T-helper 9 cell (primary cell): ENCODE measurements at regions not wholly inside any gene's neighbourhood (a gene's known extent, or its start where the extent isn't known, plus 50 kb on each side); places are given as distances from the start of the nearest gene placed in this dataset.

ENCODE experiments used
- DNase-seq: peaks from one replicate; pipeline ENCODE4 v3.0.0-alpha.2; 2020

DNA sequence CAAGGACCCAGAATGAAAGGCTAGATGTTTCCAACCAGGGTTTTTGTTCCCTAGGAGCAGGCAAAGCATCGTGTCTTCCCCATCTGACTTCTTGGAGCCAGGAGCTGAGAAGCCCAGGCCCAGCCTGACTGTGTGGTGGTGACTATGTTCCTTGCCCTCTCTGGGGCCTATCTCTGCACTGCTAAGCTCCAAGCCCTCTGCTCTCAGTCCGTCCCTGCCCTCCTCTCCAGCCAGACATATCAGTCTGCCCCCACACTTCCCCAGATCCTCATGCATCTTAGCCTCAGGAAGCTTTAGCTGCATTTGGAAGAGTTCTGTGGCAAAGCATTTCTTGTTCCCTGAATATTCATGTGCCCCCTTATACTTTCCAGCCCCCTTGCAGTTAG is 196.6 kb downstream of the CYP26B1 start:
- no peak for DNase-seq

DNA sequence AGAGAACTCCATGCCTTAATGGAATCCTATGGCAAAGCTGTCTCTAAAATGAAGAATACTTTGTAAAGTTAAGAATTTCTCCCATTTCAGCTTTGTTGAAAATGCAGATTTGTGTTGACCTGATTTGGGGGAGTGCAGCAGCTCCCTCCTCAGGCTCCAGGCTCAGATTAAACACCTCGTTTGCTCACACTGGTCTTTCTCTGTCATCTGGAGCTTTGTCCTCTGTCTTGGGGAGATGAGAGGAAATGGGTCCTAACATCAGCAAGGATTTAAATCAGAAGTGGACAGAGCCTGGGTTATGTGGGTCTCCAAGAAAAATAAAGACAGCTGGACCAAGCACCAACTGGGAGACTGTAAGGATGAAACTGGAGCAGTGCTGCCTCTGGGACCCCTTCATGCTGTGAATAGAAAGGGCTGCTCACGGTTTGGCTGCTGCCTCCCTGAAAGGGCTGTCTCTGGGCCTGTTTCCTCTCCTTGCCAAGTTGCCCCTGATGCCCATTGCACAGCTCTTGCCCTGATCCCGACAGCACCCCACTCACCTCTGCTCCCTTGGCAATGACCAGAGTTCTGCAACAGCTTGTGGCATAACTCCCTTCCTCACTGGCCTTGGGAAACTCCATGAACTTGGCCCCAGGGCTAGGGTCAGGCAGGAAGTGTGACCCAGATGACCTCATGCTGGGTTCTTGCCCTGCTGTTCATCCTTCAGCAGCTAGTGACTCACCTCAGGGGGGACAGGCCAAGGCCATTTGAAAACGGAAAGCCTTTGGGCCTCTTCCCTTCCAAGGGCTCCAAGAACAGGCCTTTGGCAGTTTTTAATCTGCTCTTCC is 197.2 kb downstream of the CYP26B1 start:
- no peak for DNase-seq

DNA sequence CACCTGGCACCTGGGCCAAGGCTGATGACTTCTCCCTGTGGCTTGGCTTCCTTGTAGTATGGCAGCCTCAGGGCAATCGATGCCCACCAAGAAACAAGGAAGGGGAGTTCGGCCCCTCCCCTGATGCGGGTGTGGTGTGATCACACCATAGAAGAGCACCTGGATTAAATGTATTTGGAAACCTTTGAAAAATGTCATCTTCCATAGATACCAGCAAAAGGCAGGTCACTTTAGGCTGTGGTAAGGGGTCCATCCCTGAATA is 198.2 kb downstream of the CYP26B1 start:
- DNase-seq, result no peak

DNA sequence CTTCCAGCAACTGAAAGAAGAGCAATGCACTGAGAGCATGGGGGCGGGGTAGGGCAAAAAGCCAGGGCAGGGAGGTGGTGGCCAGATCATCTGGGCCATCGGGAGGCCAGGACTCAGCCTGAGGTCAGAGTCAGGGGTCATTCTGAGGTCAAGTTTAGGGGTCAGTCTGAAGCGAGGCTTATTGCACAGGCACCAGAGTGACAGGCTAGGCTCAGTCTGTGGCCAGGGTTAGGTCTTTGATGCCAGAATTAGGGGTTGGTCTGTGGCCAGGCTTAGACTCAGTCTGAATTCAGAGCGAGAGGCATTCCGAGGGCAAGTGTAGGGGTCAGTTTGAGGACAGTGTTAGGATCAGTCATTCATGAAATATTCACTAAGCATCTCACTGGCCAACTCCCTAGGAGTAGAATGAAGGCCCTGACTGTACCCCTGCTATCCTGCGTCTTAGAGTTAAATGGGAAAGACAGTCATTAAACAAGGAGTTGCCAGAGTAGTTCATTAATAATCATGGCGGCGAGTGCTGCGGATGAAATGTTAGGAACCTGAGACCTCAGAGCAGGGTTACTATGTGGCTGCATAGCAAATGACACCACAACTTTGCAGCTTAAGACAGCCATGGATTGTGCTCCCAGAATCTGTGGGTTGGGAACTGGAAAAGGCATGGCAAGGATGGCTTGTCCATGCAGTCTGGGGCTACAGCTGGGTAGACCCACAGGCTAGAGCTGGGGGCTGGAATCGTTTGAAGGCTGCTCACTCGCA is 198.7 kb downstream of the CYP26B1 start:
- DNase-seq, result no peak

DNA sequence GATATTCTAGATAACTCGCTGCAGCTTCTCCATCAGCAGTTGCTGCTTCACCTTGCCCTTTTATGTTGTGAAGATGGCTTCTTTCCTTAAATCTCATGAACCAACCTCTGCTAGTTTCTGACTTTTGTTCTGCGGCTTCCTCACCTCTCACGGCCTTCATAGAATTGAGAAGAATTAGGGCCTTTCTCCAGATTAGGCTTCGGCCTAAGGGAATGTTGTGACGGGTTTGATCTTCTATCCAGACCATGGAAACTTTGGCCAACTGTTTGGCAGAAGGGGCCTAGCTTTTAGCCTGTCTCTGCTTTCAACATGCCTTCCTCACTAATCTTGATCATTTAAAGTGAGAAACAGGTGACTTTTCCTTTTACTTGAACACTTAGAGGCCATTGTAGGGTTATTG is 199.9 kb downstream of the CYP26B1 start:
- no peak for DNase-seq

DNA sequence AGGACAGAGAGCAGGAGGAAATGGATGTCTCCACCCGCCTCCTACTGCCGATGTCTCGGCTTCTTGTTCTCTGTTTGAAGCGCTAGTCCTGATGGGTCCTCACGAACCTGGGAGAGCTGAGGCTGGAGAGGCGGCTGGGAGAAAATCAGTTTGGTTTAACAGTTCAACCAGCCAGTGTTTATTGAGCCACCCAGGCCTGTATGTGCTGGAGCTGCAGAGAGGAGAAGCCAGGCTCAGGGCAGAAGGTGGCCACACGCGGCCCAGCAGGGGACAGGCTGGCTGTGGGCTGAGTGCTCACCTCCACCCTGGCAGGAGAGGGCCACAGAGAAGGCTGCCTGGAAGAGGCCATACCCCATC is 202.1 kb downstream of the CYP26B1 start:
- no peak for DNase-seq

DNA sequence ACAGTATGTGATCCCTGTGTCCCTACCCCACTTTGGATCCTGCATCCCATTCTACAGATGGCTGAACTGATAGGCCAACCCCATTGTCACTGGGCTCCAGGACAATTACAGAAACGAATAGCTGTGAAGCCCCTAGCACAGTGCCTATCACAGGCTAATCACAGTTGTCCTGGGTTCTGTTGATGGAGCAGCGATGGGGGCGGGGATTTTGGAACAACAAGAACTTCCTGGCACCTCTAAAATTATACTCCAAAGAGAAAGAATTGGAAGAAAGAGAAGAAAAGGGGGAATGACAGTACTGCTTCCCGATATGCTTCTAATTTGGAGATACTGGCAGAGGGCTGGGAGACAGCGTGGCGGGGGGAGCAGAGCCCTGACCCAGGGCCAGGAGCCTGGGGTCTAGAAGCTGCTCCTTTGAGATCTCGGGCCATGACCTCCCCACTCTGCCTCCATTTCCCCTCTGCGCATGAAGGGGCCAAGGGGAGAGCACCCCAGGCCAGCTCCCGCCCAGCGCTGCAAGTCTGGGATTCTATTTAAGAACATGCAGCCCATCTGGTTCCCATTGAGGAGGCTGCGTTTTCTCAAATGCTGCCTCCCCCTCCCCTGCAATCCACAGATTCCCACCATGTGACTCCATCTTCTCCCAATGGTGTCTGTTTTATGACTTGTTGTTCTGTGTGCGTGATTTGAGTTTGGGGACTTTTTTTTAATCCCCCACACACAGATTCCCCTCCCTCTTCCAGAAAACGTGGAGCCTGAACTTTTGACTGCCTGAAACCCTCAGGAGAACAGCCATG is 202.7 kb downstream of the CYP26B1 start:
- no peak for DNase-seq

DNA sequence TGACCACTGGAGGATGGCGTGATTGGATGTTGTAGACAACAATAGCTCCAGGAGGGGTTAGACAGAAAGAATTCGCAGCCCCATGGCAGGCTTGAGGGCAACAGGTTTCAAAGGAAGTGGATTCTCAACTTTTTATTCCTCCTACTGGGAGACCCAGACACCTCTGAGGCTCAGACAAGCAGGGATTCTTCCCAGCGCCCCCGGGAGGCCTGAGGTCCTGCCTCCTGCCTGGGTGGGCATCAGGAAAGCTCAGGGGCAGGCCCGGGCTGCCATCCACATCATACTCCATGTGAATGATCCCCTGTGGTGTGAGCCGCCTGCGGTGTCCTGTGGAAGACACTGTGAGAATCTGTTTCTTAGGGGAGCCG is 203.5 kb downstream of the CYP26B1 start:
- no peak for DNase-seq

DNA sequence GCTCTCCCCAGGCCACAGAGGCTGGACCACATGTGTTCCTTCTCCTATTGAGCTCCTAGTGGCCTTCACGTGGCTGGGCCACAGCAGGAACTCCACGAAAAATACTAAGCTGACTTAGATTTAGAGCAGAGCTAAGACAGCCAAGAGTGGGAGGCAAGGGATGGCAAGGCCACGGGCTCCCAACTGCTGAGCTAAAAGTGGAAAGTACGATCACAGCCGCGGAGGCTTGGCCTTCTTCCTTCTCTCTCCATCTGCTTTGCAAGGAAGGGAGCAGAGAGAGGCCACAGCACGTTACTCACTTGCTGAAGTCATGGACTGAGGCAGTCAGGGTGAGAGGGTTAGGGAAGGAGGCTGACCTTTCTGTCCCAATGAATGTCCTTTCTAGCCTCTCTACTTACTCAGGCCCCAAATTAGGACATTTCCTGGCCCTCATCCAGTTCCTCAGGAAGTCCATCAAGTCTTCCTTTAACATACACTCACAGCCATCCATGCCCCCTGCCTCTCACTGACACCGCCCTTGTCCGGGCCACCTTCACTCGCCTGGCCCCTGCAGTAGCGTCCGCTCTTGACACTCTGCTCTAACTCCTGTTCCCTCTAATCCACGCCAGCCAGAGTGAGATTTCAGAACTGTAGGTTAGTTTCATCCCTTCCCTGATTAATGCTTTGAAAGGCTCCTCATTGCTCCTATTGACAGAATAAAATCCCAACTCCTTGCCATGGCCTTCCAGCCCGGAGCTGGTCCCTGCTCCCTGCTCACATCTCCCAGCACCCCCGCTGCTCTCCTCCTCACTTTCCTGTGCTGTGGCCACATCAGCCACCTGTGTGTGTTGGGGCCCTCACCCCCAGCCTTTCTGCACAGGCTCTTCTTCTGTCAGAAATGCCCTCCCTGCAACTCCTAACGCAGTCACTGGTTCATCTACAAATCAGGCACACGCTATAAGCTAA is 204.2 kb downstream of the CYP26B1 start:
- DNase-seq, result no peak

DNA sequence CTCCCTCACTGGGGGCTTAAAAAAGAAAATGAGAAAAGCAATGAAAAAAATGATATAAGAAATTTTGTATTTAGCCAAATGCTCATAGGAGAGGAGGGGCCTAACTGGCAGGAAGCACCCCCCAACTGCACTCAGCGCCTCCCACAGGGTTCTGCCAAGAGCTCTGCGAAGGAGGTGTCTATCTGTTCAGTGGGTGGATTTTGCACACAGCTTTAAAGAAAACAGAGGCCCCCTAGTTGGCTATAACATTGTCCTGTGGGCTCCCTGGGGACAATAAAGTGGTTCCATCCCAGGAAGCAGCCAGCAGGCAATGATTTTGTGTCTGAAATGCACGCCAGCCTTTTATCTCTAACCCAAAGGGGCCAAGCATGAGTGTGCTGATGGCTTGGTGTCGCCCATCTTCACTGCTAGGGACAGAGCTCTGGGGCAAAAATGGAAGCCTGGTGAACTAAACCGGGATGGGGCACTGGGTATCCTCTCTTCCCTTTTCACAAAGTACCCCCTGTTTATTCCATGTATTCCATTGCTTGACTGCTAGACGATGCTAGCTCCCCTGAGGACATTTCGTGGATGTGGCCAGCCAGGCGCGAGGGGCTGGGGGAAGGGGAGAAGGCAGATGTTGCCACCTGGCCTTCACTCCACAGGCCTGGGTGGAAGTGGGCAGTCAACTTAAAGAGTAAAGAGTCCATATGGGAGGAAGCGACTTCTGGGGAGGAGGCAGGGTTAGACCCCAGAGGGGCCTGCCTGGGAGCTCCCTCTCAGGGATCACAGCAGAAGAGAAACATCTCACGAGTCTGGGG is 205.7 kb downstream of the CYP26B1 start:
- DNase-seq, result no peak

DNA sequence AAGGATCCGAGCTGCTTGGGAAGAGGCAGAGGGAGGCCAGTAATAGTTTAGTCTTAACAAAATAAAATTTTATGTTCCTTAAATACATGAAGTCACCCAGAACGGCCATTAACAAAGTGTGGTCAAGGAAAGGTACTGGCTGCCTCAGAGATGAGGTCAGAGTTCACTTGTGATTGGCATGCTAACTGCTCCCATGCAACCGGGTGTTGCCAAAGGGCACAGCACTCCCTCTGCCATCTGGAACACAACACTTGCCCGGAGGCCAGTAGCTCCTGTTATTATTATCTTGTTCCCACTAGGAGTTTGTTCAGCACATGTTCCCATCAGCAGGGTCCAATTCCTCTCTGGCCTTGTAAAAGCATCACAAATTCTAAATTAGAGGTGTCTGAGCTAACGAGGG is 207.0 kb downstream of the CYP26B1 start:
- DNase-seq, result no peak

DNA sequence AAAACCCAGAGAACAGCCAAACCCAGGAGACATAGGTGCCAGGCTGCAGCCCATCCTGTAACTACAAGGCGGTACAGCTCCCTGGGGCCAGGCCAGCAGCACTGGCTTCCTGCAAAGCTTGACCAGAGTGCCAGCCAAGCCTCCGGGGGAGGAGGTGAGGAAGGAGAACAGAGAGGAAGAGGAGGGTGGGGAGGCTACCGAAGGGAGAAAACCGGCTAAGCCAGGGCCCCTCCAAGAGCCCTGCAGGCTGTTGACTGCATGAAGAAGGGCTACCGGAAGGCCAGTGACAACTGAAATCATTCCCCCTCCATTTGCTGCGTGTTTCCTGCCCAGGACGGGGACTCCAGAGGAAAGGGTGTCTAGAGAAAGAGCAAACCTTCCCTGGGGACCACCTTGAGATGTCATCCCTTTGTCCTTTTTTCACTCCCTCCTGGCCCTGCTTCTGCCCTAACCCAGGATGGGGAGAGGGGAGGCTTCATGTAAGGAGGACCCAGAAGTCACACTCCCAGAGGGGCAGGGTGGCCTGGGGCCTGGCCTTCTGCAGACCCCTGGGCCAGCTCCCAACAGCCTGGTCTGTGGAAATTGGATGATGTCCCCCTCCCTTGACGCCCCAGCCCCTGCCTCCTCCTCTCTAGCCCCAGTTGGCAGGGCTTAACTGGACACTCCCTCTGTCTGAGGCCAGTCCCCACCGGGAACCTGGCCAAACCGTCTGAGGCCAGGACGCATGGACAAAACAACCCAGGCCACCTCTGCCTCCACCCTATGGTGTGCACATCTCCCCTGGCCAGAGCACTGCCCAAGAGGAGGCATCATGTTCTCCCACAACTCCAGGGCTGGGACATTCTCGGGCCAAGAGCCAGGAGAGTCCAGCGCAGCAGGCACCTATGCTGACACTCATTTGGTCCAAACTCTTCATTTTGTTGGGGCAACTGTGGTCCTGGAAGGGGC is 207.8 kb downstream of the CYP26B1 start:
- no peak for DNase-seq

DNA sequence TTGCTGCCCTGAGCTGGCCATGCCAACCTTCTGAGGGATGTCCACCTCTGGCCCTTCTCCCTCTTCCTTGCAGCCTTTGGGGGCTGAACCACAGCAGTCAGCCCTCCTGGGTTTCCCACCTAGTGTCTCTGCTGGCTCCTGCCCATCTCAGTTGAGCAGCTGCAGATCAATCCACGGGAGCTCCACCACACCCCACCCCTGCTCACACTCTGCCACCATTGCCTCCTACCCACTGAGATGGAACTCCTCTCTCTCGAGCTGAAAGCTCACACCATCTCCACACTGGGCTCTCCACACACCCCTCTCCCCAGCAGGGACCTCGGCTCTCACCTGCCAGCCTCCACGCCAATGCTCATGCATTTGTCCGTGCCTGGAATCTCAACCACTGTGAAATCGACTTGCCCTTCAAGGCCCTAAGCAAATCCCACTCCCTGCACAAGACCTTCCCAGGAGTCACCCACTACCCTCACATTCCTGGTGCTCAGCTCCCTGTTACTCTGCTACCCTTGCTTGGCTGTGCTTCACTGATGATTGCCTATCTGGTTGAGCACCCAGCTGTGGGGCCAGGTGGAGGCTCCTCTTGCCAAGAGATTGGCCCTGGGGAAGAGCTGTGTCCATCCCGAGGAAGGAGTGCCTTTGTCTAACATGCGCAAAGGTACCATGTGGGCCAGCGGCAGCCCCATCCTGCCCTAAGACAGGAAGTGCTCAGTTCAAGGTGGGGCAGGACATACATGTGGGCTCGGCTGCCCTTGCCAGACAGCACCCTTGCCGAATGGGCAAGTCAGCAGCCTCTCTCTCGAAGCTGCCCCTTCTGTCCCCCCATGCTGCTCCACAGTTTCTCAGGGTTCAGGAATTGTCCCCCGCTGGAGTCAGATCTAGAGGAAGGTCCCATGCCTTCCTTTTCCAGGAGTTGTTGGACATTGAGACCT is 208.7 kb downstream of the CYP26B1 start:
- no peak for DNase-seq

DNA sequence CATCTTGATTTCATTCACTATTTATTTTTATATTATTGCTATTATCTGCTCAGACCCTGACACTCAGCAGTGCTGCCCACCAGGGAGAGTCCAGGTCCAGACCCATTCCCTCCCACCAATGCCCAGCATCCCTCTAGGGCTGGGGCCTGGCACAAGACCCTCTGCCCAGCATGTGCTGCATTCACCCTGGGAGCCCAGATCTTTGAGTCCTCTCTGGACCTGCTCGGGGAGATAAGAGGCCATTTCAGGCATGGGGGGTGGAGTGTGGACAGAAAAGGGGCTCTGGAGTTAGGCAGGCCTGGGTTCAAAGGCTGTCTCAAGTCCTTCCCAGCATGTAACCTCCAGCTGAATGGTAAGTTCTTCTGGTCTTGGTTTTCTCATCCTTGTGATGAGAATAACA is 209.6 kb downstream of the CYP26B1 start:
- no peak for DNase-seq

DNA sequence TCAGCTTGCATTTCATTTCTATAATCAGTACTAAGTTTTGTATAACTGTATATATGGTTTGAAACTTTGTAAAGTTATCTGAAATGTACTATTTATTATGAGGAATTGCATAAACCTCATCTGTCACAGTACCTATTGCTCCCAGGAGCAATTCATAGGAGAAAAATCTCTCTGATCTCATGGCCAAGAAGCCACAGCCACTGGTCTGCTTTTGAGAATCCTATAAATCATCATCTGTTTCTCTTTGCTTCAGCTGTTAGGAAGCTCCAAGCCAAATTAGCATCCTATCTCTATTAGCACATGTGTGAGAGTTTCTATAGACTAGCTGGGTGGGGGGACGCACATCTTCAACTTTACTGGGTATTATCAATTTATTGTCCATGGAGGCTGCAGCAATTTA is 210.3 kb downstream of the CYP26B1 start:
- no peak for DNase-seq

DNA sequence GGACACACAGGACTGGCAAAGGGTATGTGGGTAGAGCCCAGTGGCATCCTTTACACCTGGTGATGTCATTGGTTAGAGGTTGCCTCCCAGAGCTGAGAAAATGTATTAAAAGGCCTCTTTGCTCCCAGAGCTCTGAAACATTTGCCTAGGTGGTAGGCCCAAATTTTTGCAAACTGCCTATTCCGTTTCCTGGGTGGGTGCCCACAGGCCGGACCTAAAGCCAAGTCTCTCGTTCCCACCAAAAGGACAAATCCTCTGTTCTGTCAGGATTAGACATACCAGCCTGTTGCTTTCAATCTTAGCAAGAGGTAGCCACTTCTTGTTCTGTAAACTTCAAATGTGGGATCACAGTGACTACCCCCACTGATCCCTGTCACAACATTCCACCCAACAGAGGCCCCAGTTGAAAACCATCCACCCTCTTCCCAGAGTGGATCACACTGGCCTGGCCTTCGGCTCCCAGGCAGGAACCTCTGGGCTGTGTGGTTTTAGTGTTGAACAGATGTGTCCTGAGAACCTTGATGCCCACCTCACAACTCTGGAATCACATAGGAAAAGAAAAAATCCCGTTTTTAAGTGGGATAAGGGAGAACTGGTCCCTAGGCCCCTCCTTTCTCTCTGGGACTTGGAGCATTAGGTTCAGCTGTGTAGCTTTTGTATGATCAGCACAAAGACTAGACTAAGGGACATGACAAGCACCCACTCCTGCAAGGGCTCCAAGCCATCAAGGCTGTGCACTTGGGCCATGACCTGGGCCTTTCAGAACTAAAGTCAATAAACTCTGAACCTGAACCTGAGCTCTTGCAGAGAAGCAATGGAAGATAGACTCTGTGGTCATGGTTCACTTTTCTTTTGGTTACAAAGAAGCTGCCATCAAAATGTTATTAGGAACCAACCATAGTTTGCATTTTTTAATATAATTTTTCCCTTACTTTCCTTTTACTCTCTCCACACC is 211.3 kb downstream of the CYP26B1 start:
- DNase-seq, result no peak

DNA sequence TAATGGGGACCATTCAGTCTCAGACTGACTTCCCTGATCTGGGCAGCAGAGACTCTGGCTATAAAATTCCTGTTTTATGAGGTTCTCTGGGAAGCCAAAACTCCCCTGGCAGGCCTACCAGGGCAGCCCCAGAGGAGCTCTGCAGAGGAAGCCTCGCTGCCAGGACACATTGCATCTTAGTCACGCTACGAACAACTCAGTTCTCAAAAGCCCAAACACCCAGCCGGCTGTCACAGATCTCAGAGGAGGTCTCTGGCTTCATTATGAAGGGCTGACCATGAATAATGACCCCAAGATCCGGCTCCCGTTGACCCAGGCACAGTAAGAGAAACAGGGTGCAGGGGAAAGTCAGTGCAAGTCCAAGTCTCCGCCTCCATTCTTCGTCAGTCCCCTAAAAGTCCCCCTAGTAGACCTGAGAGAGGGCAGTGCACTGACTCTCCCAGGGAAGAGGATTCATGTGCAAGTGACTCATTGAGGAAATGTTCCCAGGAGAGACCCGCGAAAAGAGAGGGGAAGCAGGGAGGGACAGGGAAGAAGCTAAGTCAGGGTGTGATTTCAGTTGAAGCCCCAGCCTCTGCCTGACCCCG is 212.3 kb downstream of the CYP26B1 start:
- DNase-seq, result no peak
